ENCODE measurements at regions not wholly inside any gene's neighbourhood (a gene's known extent, or its start where the extent isn't known, plus 50 kb on each side); places are given as distances from the start of the nearest gene placed in this dataset.

- Histone ChIP-seq H3K4me1 (replicated peaks in 1 of 2; ENCODE audit: control insufficient read depth in 2 of 2, insufficient read depth in 2 of 2, low read length in 2 of 2) (no peaks in the 10 kb centered on the region), H3K9ac (ENCODE audit: insufficient read depth in 1 of 2, low read depth in 2 of 2, low read length in 2 of 2) (no peak overlapping the region), H3K4me3 (no peak overlapping the region), H3K4me2 (ENCODE audit: insufficient read depth, low read length) (no peak overlapping the region), H3K9me1 (ENCODE audit: control insufficient read depth, insufficient read depth, low read length) (no peaks in the 10 kb centered on the region), H3K36me3 (ENCODE audit: control insufficient read depth, insufficient read depth, low read length) (no peaks in the 10 kb centered on the region), H3K27ac (ENCODE audit: extremely low read depth, low read depth, low read length) (no peak overlapping the region), H3K27me3 (ENCODE audit: control insufficient read depth in 2 of 2, insufficient read depth in 2 of 2, low read length in 2 of 2) (no peaks in the 10 kb centered on the region), H3K9me3 (replicated peaks; ENCODE audit: control insufficient read depth, insufficient read depth, low read depth, low read length) (no peaks in the 10 kb centered on the region), H4K20me1 (replicated peaks; ENCODE audit: control insufficient read depth, insufficient read depth, low read length) (no peaks in the 10 kb centered on the region), H3K79me2 (ENCODE audit: control insufficient read depth, insufficient read depth, low read length) (no peaks in the 10 kb centered on the region), H2AFZ (ENCODE audit: low read depth, low read length) (no peak overlapping the region)
- ChIA-PET POLR2A (no interaction called here), CTCF (ENCODE audit: low intra/inter-chr PET ratio) (no interaction called here)
- DNase-seq (ENCODE audit: extremely low read depth in 1 of 4, low spot score in 3 of 4) (no peak), ATAC-seq (no peak), FAIRE-seq (no peak)
- in situ Hi-C loops (cut with MboI), result no loop called here
- WGBS (ENCODE audit: insufficient coverage, low coverage, missing lambda C conversion rate), result 0% methylated on average over 3 of the region's 3 CpGs
- BruUV-seq (replicated peaks), result no TSS peak
- intact Hi-C loops (cut with micrococcal nuclease), result no loop called here
- TF ChIP-seq POLR2AphosphoS2 (IDR thresholded peaks at IDR 0.05; ENCODE audit: low read length) (no peak), CEBPB (tag; IDR thresholded peaks at IDR 0.05) (no peak), E2F6 (IDR thresholded peaks at IDR 0.05; ENCODE audit: borderline replicate concordance in 1 of 2, extremely low read depth in 1 of 2, insufficient read depth in 1 of 2, insufficient read length in 1 of 2, low read depth in 1 of 2, low read length in 1 of 2, poor library complexity in 1 of 2, severe bottlenecking in 1 of 2) (no peak), TGIF2 (CRISPR knock-in tag; IDR thresholded peaks at IDR 0.05) (no peak), ZNF133 (CRISPR knock-in tag; IDR thresholded peaks at IDR 0.05) (no peak), CBX2 (IDR thresholded peaks at IDR 0.05; ENCODE audit: insufficient read depth, low read length, poor library complexity, severe bottlenecking) (no peak), ZC3H8 (IDR thresholded peaks at IDR 0.05) (no peak), ZC3H11A (IDR thresholded peaks at IDR 0.05; ENCODE audit: low read depth, low read length) (no peak), E2F1 (CRISPR knock-in tag; IDR thresholded peaks at IDR 0.05) (no peak)
- TF ChIP-seq, protein P1, sequence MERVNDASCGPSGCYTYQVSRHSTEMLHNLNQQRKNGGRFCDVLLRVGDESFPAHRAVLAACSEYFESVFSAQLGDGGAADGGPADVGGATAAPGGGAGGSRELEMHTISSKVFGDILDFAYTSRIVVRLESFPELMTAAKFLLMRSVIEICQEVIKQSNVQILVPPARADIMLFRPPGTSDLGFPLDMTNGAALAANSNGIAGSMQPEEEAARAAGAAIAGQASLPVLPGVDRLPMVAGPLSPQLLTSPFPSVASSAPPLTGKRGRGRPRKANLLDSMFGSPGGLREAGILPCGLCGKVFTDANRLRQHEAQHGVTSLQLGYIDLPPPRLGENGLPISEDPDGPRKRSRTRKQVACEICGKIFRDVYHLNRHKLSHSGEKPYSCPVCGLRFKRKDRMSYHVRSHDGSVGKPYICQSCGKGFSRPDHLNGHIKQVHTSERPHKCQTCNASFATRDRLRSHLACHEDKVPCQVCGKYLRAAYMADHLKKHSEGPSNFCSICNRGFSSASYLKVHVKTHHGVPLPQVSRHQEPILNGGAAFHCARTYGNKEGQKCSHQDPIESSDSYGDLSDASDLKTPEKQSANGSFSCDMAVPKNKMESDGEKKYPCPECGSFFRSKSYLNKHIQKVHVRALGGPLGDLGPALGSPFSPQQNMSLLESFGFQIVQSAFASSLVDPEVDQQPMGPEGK (CRISPR knock-in tag; IDR thresholded peaks at IDR 0.05; ENCODE audit: borderline replicate concordance), result no peak
Measured at GRCh38 chr4:119834906-119835612, 206.5 kb upstream of the PDE5A start.

Data from K562 (cell line).